ENCODE measurements at regions not wholly inside any gene's neighbourhood (a gene's known extent, or its start where the extent isn't known, plus 50 kb on each side); places are given as distances from the start of the nearest gene placed in this dataset.

- Histone ChIP-seq H3K4me3 (no peak overlapping the region), H3K36me3 (no peaks in the 10 kb centered on the region), H3K27ac (no peak overlapping the region), H3K4me1 (no peaks in the 10 kb centered on the region), H3K27me3 (no peaks in the 10 kb centered on the region), H3K9me3 (no peaks in the 10 kb centered on the region)
- peak; percentile 93 for ATAC-seq
- 46 to 60% methylated on average over 3 to 5 of the region's 6 CpGs for WGBS, 2 donors (ENCODE audit: low coverage in 1 of 2)
- TF ChIP-seq POLR2AphosphoS5 (IDR thresholded peaks at IDR 0.05) (peak; percentile 56), POLR2A (IDR thresholded peaks at IDR 0.05) (no peak), CTCF (IDR thresholded peaks at IDR 0.05) (no peak), EP300 (IDR thresholded peaks at IDR 0.05) (no peak)
Measured at GRCh38 chr16:79707876-79708275, 107.3 kb upstream of the MAF start.

GRCh38 chr16:79703066-79703465 is 102.5 kb upstream of the MAF start:
- H3K9me3 ChIP-seq: no peaks in the 10 kb centered on the region
- no peak overlapping the region for H3K4me3 ChIP-seq
- WGBS, 2 donors (ENCODE audit: low coverage in 1 of 2): 75 to 90% methylated on average over 1 of the region's 1 CpG
- no peak for TF ChIP-seq CTCF (IDR thresholded peaks at IDR 0.05)
- no peak for TF ChIP-seq POLR2AphosphoS5 (IDR thresholded peaks at IDR 0.05)
- no peak overlapping the region for H3K27ac ChIP-seq
- no peak for ATAC-seq
- no peaks in the 10 kb centered on the region for H3K36me3 ChIP-seq
- no peaks in the 10 kb centered on the region for H3K27me3 ChIP-seq
- H3K4me1 ChIP-seq: no peaks in the 10 kb centered on the region

- H3K27me3 ChIP-seq: no peaks in the 10 kb centered on the region
- WGBS, 2 donors (ENCODE audit: low coverage in 1 of 2): 40 to 46% methylated on average over 5 of the region's 5 CpGs
- no peaks in the 10 kb centered on the region for H3K36me3 ChIP-seq
- H3K27ac ChIP-seq: no peak overlapping the region
- H3K9me3 ChIP-seq: peaks cover 0 to 5% (median 0%) of the 10 kb centered on the region in 3 donors
- TF ChIP-seq POLR2AphosphoS5 (IDR thresholded peaks at IDR 0.05) (no peak), EP300 (IDR thresholded peaks at IDR 0.05) (no peak), CTCF (IDR thresholded peaks at IDR 0.05) (no peak), POLR2A (IDR thresholded peaks at IDR 0.05) (no peak)
- no peaks in the 10 kb centered on the region for H3K4me1 ChIP-seq
- peak; percentile 91 for ATAC-seq
- H3K4me3 ChIP-seq: no peak overlapping the region
Measured at GRCh38 chr16:79698341-79698753, 97.8 kb upstream of the MAF start.

- Histone ChIP-seq H3K27me3 (no peaks in the 10 kb centered on the region), H3K4me3 (no peak overlapping the region), H3K4me1 (no peaks in the 10 kb centered on the region), H3K27ac (no peak overlapping the region), H3K36me3 (no peaks in the 10 kb centered on the region), H3K9me3 (peaks cover 0 to 8% (median 0%) of the 10 kb centered on the region in 3 donors)
- TF ChIP-seq POLR2A (IDR thresholded peaks at IDR 0.05) (no peak), POLR2AphosphoS5 (IDR thresholded peaks at IDR 0.05) (no peak), EP300 (IDR thresholded peaks at IDR 0.05) (no peak)
- no peak for ATAC-seq
Measured at GRCh38 chr16:79697562-79698112, 97.1 kb upstream of the MAF start.

- no peak for ATAC-seq
- H3K27me3 ChIP-seq: no peaks in the 10 kb centered on the region
- WGBS, 2 donors (ENCODE audit: low coverage in 1 of 2): 61% methylated on average over 5 of the region's 5 CpGs; no CpG with 5 or more reads in 1 of the 2 donors
- H3K27ac ChIP-seq: no peak overlapping the region
- no peak for TF ChIP-seq POLR2AphosphoS5 (IDR thresholded peaks at IDR 0.05)
- no peak for TF ChIP-seq POLR2A (IDR thresholded peaks at IDR 0.05)
- no peak for TF ChIP-seq CTCF (IDR thresholded peaks at IDR 0.05)
- TF ChIP-seq EP300 (IDR thresholded peaks at IDR 0.05): no peak
- H3K36me3 ChIP-seq: no peaks in the 10 kb centered on the region
- no peak overlapping the region for H3K4me3 ChIP-seq
- H3K4me1 ChIP-seq: no peaks in the 10 kb centered on the region
- H3K9me3 ChIP-seq: peaks cover 0 to 8% (median 0%) of the 10 kb centered on the region in 3 donors
Measured at GRCh38 chr16:79691007-79691406, 90.5 kb upstream of the MAF start.
